Naive thymus-derived CD8-positive, alpha-beta T cell (primary cell): ENCODE measurements at regions not wholly inside any gene's neighbourhood (a gene's known extent, or its start where the extent isn't known, plus 50 kb on each side); places are given as distances from the start of the nearest gene placed in this dataset.

Experiments
- ATAC-seq, 2 donors: fragments of 150-1000 bp; cut with Tn5 transposase in 1 of 2; sonication (Bioruptor Pico), chemical (Tn5 transposase) in 1 of 2; 1 replicate in 1 of 2; 2 replicates in 1 of 2; pipeline ENCODE4 v1.10.0; 2021; ENCODE audit warnings: mild to moderate bottlenecking in 2 of 2, moderate library complexity in 2 of 2
- POLR2A ChIA-PET: fragments of 350-600 bp; sonication (Branson Sonifier 250); formaldehyde crosslinking; loops from one replicate; lab custom pipeline; 2021; ENCODE audit warnings: antibody characterized with exemption; lab: Charles Lee
- DNase-seq, 10 donors: peaks; one replicate each; pipeline versions ENCODE4 v3.0.0 to v3.0.0-alpha.2; 2020 to 2022
- H3K27ac Mint-ChIP-seq, 10 donors: one replicate each; pipeline ENCODE4 v1.8.0; 2020 to 2022; ENCODE audit warnings: mild to moderate bottlenecking in 10 of 10, mixed read lengths in 10 of 10, moderate library complexity in 4 of 10, inconsistent platforms in 1 of 10
- H3K27me3 Mint-ChIP-seq, 5 donors: one replicate each; pipeline ENCODE4 v1.8.0; 2021 to 2022; ENCODE audit warnings: mixed read lengths in 5 of 5
- H3K36me3 Mint-ChIP-seq, 3 donors: one replicate each; pipeline ENCODE4 v1.8.0; 2020 to 2022; ENCODE audit warnings: mixed read lengths in 3 of 3, mild to moderate bottlenecking in 2 of 3, inconsistent platforms in 1 of 3
- H3K4me1 Mint-ChIP-seq, 4 donors: one replicate each; pipeline ENCODE4 v1.8.0; 2021 to 2022; ENCODE audit warnings: mixed read lengths in 4 of 4
- H3K4me3 Mint-ChIP-seq, 10 donors: one replicate each; pipeline ENCODE4 v1.8.0; 2020 to 2022; ENCODE audit warnings: mild to moderate bottlenecking in 10 of 10, mixed read lengths in 10 of 10, moderate library complexity in 6 of 10, inconsistent platforms in 1 of 10
- H3K9me3 Mint-ChIP-seq, 9 donors: one replicate each; pipeline ENCODE4 v1.8.0; 2020 to 2022; ENCODE audit warnings: mixed read lengths in 9 of 9, mild to moderate bottlenecking in 3 of 9, inconsistent platforms in 1 of 9, moderate library complexity in 1 of 9

DNA sequence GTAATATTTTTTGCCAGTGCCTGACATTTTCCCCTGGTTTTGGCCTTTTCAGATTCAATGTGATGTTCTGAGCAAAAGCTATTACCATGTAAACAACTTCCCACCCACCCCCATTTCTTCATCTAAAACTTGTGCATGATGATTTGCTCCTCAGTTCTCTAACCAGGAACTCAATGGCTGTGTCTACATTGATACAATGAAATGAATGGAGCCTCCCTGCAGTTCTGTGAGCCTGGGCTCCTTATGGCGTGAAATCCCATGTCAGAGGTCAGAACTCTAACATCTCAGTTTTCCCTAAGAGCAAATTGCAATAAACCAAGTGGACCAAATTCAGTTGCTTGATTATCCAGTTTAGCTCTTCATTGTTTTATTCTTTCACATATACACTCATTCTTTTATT is 534.8 kb upstream of the LCORL start:
- POLR2A ChIA-PET, result no interaction called here
- H3K4me3 Mint-ChIP-seq, result no peak overlapping the region
- no peak for DNase-seq
- ATAC-seq, result no peak
- peaks cover 3 to 37% (median 17%) of the 10 kb centered on the region in 5 donors for H3K27me3 Mint-ChIP-seq
- no peaks in the 10 kb centered on the region for H3K4me1 Mint-ChIP-seq
- peaks cover 0 to 6% (median 0%) of the 10 kb centered on the region in 9 donors for H3K9me3 Mint-ChIP-seq
- H3K36me3 Mint-ChIP-seq, result no peaks in the 10 kb centered on the region
- no peak overlapping the region for H3K27ac Mint-ChIP-seq

DNA sequence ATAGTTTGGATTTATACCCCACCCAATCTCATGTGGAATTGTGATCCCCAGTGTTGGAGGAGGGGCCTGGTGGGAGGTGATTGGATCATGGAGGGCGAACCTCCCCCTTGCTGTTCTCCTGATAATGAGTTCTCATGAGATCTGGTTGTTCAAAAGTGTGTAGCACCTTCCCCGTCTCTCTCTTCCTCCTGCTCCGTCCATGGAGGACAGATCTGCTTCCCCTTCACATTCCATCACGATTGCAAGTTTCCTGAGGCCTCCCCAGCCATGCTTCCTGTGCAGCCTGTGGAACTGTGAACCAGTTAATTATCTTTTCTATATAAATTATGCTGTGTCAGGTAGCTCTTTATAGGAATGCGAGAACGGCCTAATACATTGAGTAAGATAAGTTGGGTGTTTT is 518.8 kb upstream of the LCORL start:
- Mint-ChIP-seq H3K4me1 (no peaks in the 10 kb centered on the region), H3K27me3 (peaks cover 0 to 28% (median 6%) of the 10 kb centered on the region in 5 donors), H3K27ac (no peak overlapping the region), H3K9me3 (no peaks in the 10 kb centered on the region), H3K36me3 (no peaks in the 10 kb centered on the region), H3K4me3 (no peak overlapping the region)
- POLR2A ChIA-PET, result no interaction called here
- ATAC-seq, result no peak
- no peak for DNase-seq

DNA sequence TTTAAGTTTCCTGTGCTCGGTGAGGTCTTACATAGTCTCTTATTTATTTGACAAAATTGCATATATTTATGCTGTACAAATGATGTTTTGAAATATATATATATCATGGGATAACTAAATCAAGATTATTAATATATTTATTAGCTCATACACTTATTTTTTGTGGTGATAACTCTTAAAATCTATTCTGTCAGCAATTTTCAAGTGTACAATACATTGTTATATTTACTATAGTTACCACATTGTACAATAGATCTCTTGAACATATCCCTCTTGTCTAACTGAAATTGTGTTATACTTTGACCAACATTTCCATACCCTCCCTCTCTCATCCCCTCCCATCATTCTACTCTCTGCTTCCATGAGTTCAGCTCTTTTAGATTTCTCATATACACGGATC is 516.6 kb upstream of the LCORL start:
- Mint-ChIP-seq H3K4me3 (no peak overlapping the region), H3K9me3 (no peaks in the 10 kb centered on the region), H3K36me3 (no peaks in the 10 kb centered on the region), H3K27ac (no peak overlapping the region), H3K27me3 (peaks cover 0 to 33% (median 6%) of the 10 kb centered on the region in 5 donors), H3K4me1 (no peaks in the 10 kb centered on the region)
- no peak for DNase-seq
- POLR2A ChIA-PET, result no interaction called here
- no peak for ATAC-seq

DNA sequence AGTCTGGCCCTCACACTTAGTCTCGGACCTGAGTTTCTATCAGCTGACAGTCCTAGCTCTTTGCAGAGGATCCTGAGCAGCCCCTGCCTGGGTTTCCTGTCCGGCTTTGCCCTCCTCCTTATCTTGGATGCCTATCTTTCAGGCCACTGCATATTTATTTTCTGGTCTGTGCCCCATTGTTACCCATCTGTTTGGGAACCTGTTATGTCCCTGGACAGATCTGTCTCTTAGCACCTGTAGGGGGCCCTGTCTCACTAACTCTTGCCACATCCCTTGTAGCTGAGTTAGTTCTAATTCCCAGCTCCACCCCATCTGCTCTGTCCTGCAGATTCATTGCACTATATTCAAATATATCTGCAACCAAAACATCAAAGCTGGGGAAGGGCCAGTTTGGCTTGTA is 514.9 kb upstream of the LCORL start:
- POLR2A ChIA-PET, result no interaction called here
- peaks cover 0 to 33% (median 6%) of the 10 kb centered on the region in 5 donors for H3K27me3 Mint-ChIP-seq

DNA sequence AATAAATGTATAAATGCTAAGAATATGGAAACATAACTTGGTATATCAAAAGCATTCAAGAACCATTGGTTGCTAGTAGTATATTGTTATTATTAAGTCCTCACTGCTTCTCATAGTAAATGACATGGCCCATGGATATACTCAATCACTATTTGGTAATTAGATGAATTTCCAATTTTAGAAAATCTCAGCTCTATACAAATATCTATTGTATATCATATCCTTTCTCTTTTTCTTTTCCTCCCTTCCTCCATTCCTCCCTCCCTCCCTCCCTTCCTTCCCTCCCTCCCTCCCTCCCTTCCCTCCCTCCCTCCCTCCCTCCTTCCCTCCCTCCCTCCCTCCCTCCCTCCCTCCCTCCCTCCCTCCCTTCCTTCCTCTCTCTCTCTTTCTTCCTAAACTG is 514.4 kb upstream of the LCORL start:
- ATAC-seq (no peak), DNase-seq (no peak)
- POLR2A ChIA-PET, result no interaction called here
- Mint-ChIP-seq H3K27ac (no peak overlapping the region), H3K36me3 (no peaks in the 10 kb centered on the region), H3K4me1 (no peaks in the 10 kb centered on the region), H3K4me3 (no peak overlapping the region), H3K27me3 (peaks cover 0 to 33% (median 6%) of the 10 kb centered on the region in 5 donors), H3K9me3 (no peaks in the 10 kb centered on the region)

More for the DNA sequence above, 514.9 kb upstream of the LCORL start:
- Mint-ChIP-seq H3K27ac (peak overlapping the region in 1 of 10 donors; percentile 91), H3K4me1 (no peaks in the 10 kb centered on the region), H3K9me3 (no peaks in the 10 kb centered on the region), H3K4me3 (no peak overlapping the region), H3K36me3 (no peaks in the 10 kb centered on the region)
- DNase-seq, result no peak
- no peak for ATAC-seq

DNA sequence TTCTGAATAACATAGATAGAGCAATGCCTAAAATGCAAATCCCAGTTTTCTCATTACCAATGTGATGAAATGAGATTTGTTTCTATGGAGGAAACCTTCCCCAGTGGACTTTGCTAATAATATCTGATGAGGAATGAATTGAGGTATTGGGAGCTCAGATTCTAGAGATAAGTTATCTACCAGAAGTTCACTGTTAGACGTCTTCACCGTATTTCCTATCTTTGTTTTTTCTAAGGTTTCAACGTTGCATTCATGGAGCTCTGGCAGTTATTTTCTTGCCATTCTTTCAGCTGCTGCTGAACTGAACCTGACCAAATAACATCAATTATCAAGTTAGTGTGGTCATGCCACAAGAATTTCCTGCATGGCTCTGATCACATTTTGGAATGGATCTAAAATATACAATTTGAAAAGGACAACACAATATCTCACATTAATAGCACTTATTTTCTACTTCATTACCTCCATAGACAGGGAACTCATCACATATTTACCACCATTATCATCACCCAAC is 511.8 kb upstream of the LCORL start:
- ATAC-seq (no peak), DNase-seq (no peak)
- Mint-ChIP-seq H3K27me3 (peaks cover 3 to 35% (median 4%) of the 10 kb centered on the region in 5 donors), H3K4me3 (no peak overlapping the region), H3K9me3 (no peaks in the 10 kb centered on the region), H3K4me1 (no peaks in the 10 kb centered on the region), H3K36me3 (no peaks in the 10 kb centered on the region), H3K27ac (no peak overlapping the region)
- POLR2A ChIA-PET, result no interaction called here

DNA sequence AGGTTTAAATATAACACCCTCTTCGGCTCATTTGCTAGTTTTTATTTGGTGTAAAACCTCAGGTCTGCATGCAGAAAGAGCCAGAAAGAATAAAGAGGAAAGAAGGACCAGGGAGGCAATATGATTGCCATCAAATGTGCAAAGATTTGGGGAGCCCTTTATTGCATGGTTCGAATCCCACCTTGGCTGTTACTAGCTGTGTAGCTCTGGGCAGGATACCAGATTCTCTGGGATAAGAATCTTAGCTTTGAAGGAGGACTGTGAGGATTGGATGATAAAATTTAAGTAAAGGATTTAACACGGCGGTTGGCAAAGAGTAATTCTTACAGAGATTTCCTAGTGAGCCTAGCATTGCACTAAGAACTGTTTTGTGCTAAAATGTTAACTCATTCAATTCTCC is 510.2 kb upstream of the LCORL start:
- DNase-seq, result no peak
- peaks cover 0 to 29% (median 3%) of the 10 kb centered on the region in 5 donors for H3K27me3 Mint-ChIP-seq
- H3K4me1 Mint-ChIP-seq, result no peaks in the 10 kb centered on the region
- ATAC-seq, result no peak
- no peak overlapping the region for H3K4me3 Mint-ChIP-seq
- peak overlapping the region in 1 of 10 donors; percentile 36 for H3K27ac Mint-ChIP-seq
- no peaks in the 10 kb centered on the region for H3K9me3 Mint-ChIP-seq
- H3K36me3 Mint-ChIP-seq, result no peaks in the 10 kb centered on the region
- POLR2A ChIA-PET, result no interaction called here

DNA sequence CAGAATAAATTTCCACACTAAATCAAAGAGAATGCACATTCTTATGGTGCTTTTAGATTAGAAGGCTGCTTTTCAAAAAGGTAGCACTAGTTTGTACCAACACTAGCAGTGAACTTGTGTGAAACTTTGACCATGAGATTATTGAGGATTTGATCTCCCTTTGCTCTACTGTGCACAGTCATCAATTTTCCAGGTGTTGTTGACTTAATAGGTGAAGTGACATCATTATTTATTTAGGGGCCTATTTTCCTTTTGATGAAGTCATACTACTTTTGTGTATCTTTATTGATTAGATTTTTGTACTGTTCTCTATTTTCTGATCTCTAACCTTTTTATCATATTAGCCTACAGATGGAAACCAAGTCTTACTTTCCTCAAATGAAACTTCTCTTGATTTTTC is 507.9 kb upstream of the LCORL start:
- Mint-ChIP-seq H3K36me3 (no peaks in the 10 kb centered on the region), H3K4me3 (no peak overlapping the region), H3K27ac (no peak overlapping the region), H3K9me3 (no peaks in the 10 kb centered on the region), H3K27me3 (peaks cover 0 to 10% (median 2%) of the 10 kb centered on the region in 5 donors), H3K4me1 (no peaks in the 10 kb centered on the region)
- DNase-seq (no peak), ATAC-seq (no peak)
- POLR2A ChIA-PET, result no interaction called here

DNA sequence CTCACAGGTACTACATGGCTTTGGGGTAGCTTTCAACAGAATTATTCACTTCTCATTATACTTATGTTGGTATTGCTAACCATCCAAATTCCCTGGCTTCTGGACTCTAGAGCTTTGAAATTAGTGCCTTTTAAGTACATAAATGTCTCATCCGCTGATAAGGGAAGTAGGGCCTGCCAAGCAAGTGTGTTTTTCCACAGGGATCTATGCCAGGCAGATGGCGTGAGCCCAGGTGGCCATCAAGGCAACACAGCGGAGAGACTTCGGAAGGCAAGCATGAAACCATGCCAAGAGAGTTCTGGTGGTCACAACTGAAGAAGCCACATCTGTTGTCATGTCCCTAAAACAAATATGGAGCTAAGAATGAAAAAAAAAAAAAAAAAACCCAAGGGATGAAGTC is 503.1 kb upstream of the LCORL start:
- H3K4me1 Mint-ChIP-seq, result no peaks in the 10 kb centered on the region

DNA sequence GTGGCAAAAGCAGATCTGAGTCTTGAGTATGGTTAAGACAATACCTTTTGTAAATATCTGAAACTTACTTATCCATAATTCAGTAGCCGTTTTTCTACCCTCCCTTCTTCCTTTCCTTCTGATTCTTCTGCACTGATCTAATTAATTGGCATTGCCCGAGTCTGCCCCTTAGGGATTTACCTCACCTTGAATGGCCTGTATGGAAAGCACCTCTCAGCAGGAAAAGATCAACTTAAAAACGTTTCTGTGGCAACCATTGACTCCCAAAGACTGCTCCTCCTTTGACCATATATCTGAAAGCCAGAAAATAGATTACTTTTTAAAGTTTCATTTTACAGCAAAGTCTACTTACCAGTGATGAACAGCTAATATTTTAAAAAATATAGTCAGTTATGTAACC is 496.5 kb upstream of the LCORL start:
- H3K27ac Mint-ChIP-seq, result no peak overlapping the region
- POLR2A ChIA-PET, result no interaction called here
- no peak for ATAC-seq
- peaks cover 0 to 3% (median 0%) of the 10 kb centered on the region in 9 donors for H3K9me3 Mint-ChIP-seq
- H3K4me3 Mint-ChIP-seq, result no peak overlapping the region
- peaks cover 2 to 14% (median 2%) of the 10 kb centered on the region in 5 donors for H3K27me3 Mint-ChIP-seq
- no peaks in the 10 kb centered on the region for H3K4me1 Mint-ChIP-seq
- H3K36me3 Mint-ChIP-seq, result no peaks in the 10 kb centered on the region
- DNase-seq, result no peak

More for the DNA sequence above, 503.1 kb upstream of the LCORL start:
- Mint-ChIP-seq H3K36me3 (no peaks in the 10 kb centered on the region), H3K9me3 (no peaks in the 10 kb centered on the region), H3K27me3 (peaks cover 0 to 10% (median 2%) of the 10 kb centered on the region in 5 donors), H3K27ac (no peak overlapping the region), H3K4me3 (no peak overlapping the region)
- no peak for DNase-seq
- no peak for ATAC-seq
- POLR2A ChIA-PET, result no interaction called here

DNA sequence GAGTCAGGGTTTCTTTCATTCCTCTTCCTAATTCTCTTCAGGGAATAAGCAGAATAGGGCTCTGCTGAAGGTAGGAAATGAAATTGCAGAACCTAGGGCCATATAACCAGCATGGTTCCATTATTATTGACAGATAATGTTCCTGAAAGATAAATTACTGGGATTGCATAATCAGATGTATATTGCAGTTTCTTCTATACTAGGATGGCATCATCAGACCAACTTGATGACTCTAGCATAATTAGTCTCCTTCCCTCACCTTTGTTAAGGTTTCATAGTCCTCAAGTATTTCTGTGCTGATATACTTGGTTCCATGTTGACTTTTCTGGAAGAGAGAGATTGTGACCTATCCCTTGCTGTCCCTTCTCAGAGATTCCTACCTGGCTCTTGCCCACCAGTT is 492.3 kb upstream of the LCORL start:
- Mint-ChIP-seq H3K4me3 (no peak overlapping the region), H3K27me3 (peaks cover 2 to 19% (median 2%) of the 10 kb centered on the region in 5 donors), H3K9me3 (peaks cover 0 to under 1% (median 0%) of the 10 kb centered on the region in 9 donors), H3K36me3 (no peaks in the 10 kb centered on the region), H3K4me1 (no peaks in the 10 kb centered on the region), H3K27ac (no peak overlapping the region)
- ATAC-seq, result no peak
- no peak for DNase-seq
- POLR2A ChIA-PET, result no interaction called here

DNA sequence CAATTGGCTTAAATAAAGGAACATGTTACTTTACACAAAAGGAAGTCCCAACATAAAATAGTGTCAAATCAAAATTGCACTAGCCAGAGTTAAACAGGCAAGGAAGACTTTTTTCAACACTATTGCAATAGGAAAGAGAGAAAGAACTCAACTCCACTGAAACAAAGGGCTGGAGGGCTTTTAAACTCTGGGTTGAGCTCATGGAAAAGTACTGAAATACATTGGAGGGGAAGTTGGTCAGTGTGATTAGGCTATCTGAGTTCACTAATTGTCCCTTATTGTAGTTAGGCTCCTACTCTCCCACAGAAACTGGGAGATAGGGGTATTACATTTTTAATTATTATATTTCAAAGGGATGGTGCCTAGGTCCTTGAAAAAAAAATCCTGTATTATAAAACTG is 491.2 kb upstream of the LCORL start:
- POLR2A ChIA-PET, result no interaction called here
- H3K4me3 Mint-ChIP-seq, result no peak overlapping the region
- H3K27ac Mint-ChIP-seq, result no peak overlapping the region
- H3K36me3 Mint-ChIP-seq, result no peaks in the 10 kb centered on the region
- peaks cover 0 to 16% (median 2%) of the 10 kb centered on the region in 5 donors for H3K27me3 Mint-ChIP-seq
- H3K9me3 Mint-ChIP-seq, result no peaks in the 10 kb centered on the region
- no peak for ATAC-seq
- H3K4me1 Mint-ChIP-seq, result no peaks in the 10 kb centered on the region
- DNase-seq, result no peak

DNA sequence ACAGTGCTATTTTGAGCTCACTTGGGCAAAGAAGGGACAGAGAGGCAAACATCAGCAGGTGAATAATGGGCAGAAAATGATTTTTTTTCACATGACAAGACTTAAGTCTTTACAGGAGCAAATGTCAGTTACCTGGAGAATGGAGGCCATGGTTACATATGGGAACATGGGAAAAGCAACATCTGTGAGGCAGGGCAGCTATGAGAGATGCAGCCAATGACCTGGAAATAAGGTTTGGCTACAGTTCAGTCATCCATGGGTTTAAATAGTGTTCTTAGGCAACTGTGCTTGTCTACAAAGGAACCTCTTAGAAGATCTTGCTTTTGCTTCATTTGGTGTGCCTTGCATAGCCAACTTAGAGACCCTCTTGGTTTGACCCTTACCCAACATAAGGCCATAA is 490.2 kb upstream of the LCORL start:
- H3K4me1 Mint-ChIP-seq, result no peaks in the 10 kb centered on the region
- ATAC-seq (no peak), DNase-seq (no peak)
- H3K4me3 Mint-ChIP-seq, result no peak overlapping the region
- POLR2A ChIA-PET, result no interaction called here
- H3K9me3 Mint-ChIP-seq, result no peaks in the 10 kb centered on the region
- H3K27me3 Mint-ChIP-seq, result peaks cover 0 to 16% (median 2%) of the 10 kb centered on the region in 5 donors
- no peaks in the 10 kb centered on the region for H3K36me3 Mint-ChIP-seq
- no peak overlapping the region for H3K27ac Mint-ChIP-seq

DNA sequence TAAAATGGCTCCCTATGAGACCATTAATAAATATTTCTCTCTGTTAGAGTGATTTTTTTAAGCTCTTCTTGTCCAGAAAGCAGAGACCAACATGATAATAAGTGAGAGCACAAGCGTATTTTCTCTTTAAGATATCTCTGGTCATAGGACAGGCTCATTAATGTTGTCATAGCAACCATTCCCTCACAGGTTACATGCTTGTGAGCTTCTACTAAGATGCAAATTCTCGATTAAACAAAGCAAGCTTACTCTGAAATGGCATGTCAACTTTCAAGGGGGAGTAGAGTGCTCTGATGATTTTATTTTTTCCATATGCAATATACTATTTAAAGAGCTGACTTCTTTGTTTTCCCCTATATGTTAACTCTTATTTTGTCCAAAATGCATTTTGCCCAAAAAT is 487.2 kb upstream of the LCORL start:
- Mint-ChIP-seq H3K27ac (no peak overlapping the region), H3K4me1 (no peaks in the 10 kb centered on the region), H3K4me3 (no peak overlapping the region), H3K9me3 (peaks cover 0 to 2% (median 0%) of the 10 kb centered on the region in 9 donors), H3K27me3 (peaks cover 0 to 14% (median 0%) of the 10 kb centered on the region in 5 donors), H3K36me3 (no peaks in the 10 kb centered on the region)
- POLR2A ChIA-PET, result no interaction called here
- no peak for ATAC-seq
- DNase-seq, result no peak
